ENCODE measurements at regions not wholly inside any gene's neighbourhood (a gene's known extent, or its start where the extent isn't known, plus 50 kb on each side); places are given as distances from the start of the nearest gene placed in this dataset.
"Not testable (repeated sequence)": the region's sequence is repeated elsewhere in the genome, so short reads cannot be mapped to it uniquely, and the experiment has no call there.

GRCh38 chr4:157768419-157768818, 404.4 kb downstream of the GASK1B start:
- DNase-seq = no peak

- no peak for DNase-seq
These were observed 409.3 kb downstream of the GASK1B start for GRCh38 chr4:157763490-157763889.

DNA sequence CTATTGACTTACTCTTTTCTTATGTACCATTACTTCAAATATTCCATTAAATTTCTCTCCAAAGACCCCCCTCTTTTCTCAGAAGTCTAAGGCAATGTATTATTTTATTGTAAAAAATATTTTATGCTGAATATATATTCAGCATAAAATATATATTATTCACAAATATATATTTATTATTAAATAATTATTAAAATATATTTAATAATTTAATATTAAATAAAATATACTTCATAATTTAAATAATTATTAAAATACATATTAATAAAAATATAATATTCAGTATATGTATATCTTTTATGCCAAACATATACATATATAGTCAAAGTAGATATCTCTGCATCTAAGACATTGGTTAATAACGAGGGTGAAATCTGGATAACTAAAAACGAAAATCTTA, 418.4 kb downstream of the GASK1B start:
- DNase-seq = no peak

DNA sequence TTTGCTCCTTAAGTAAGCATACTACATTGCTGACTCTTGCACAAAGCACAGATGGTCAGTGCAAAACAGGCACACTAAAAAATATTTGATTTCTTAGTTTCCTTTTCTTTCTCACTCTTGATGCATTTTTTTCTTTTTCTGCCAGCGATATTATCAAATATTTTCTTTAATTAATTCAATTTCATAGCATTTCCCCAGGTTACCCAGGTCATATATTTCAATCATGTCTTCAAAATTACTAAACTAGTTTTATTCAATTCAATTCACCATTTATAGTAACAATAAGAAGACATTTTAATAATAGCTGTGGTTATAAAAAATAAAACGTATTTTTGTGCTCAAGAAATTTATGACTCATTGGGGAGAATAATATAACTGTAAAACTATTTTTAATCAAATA, 421.2 kb downstream of the GASK1B start:
- DNase-seq = no peak

GRCh38 chr4:157741642-157742041, 431.2 kb downstream of the GASK1B start:
- no peak for DNase-seq

- no peak for DNase-seq
These were observed 433.6 kb downstream of the GASK1B start for GRCh38 chr4:157739242-157739641.

GRCh38 chr4:157728215-157728614, 444.6 kb downstream of the GASK1B start:
- DNase-seq = no peak

GRCh38 chr4:157727163-157727562, 445.7 kb downstream of the GASK1B start:
- no peak for DNase-seq

GRCh38 chr4:157722146-157722545, 450.7 kb downstream of the GASK1B start:
- DNase-seq = no peak

GRCh38 chr4:157713342-157713741, 459.5 kb downstream of the GASK1B start:
- DNase-seq = no peak

DNA sequence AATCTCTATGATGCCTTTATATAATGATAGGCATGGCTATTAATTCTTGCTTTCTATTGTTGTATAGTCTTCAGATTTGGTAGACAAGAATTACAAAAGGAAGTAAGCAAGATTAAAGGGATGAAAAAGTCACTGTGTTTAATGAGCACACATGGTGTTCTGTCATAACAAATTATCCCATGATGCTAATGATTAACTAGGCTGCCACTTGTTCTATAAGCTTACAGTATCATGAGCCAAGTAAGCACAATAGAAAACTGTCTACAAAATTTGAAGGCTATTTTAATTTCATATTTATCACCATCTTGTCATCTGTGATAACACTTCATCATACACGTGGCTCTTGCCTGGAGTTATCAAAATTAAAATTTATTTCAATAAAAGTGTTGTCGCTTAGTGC, 466.7 kb downstream of the GASK1B start:
- DNase-seq = no peak

DNA sequence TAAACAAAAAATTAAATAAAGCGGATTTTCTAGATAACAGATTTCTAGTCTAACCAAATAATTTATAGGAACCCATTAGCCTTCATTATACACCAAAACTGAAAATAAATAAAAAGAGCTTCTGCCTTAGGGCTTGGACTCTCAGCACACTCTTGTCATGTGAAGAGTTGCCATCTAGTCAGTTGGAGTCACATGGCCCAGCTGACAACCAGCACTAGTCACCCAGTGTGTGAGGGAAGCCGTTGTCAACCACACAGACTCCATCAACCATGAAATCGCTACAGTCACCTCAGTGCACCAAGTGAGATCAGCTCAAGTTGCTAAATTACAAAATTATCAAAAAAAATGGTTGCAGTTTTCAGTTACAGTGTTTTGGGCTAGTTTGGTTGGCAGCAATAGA, 470.0 kb downstream of the GASK1B start:
- no peak for DNase-seq

- DNase-seq = no peak
These were observed 471.2 kb downstream of the GASK1B start for GRCh38 chr4:157701695-157701994.

- peak; percentile 44 for DNase-seq
These were observed 471.7 kb downstream of the GASK1B start for GRCh38 chr4:157700898-157701694.

- no peak for DNase-seq
These were observed 468.9 kb downstream of the GRIA2 start for GRCh38 chr4:157689476-157689875.

- DNase-seq = no peak
These were observed 467.4 kb downstream of the GRIA2 start for GRCh38 chr4:157687971-157688370.

DNA sequence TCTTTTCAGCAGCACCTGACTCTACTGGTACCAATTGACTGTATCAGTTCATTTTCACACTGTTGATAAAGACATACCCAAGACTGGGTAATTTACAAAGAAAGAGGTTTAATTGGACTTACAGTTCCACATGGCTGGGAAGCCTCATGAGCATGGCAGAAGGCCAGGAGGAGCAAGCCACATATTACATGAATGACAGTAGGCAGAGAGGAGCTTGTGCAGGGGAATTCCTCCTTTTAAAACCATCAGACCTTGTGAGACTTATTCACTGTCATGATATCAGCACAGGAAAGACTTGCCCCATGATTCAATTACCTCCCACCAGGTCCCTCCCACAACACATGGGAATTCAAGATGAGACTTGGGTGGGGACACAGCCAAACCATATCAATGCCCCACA, 458.8 kb downstream of the GRIA2 start:
- not testable (repeated sequence) for DNase-seq

DNA sequence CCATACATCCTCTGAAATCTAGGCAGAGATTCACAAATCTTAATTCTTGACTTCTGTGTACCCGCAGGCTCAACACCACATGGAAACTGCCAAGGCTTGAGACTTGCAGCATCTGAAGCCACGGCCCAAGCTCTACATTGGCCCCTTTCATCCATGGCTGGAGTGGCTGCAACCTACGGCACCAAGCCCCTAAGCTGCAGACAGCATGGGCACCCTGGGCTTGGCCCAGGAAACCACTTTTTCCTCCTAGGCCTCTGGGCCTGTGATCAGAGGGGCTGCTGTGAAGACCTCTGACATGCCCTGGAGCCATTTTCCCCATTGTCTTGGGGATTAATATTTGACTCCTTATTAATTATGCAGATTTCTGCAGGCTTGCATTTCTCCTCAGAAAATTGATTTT, 457.9 kb downstream of the GRIA2 start:
- DNase-seq = no peak

DNA sequence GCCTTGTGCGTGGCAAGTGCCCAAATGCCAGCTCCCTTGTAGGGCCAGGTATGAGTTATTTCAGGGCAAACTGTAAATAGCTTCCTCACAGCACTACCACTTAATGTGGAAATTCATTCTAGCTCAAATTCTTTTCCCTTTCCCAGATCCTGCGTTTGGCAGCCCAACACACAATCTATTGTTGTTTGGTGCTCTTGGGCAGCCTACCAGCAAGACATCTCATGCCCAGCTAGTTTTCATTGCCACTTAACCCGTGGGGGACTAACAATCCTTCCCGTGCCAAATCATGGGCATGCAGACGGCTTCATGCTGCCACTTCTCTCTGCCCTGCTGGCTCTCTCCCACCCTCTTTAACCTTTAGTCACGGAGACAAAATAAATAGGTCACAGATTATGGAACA, 454.2 kb downstream of the GRIA2 start:
- DNase-seq = no peak

- DNase-seq = no peak
These were observed 447.3 kb downstream of the GRIA2 start for GRCh38 chr4:157667836-157668235.

- DNase-seq = no peak
These were observed 444.2 kb downstream of the GRIA2 start for GRCh38 chr4:157664726-157665125.

- no peak for DNase-seq
These were observed 434.7 kb downstream of the GRIA2 start for GRCh38 chr4:157655096-157655809.

DNA sequence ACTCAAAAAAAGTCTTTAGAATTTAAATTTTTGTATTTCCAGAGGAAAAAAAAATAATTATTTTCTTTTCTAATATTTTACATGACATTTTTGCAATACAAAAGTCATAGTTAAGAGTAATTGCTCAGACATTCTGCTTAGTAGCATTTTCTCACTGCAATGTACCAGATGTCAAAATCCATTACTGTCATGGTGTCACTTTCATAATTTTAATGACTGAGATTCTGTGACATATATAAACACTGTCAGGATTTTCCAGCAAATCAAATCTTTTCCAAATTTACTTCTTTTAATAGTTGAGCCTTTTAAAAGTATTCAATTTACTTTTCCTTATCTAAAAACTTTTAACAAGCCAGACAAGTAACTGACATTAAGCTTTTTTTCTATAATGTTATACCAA, 422.7 kb downstream of the GRIA2 start:
- no peak for DNase-seq

DNA sequence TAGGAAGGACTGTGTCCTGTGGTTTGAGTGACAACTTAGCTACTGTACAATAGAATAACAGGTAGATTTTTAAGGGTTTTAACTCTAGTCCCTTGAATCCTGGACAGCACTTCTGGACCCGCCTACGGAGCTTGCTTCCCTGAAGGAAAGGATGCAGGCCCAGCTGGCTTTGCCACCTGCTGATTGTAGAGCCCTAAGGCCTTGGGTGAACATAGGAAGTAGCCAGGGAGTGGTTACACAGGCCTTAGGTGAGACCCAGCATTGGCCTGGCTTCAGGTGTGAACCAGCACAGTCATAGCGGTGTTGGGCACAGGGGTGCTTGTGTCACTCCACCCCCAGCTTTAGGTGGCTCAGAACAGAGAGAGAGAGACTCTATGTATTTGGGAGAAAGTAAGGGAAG, 413.5 kb downstream of the GRIA2 start:
- DNase-seq = no peak

Measured in hematopoietic multipotent progenitor cell treated with erythropoietin and hydrocortisone succinate and interleukin-3 and kit ligand, for 6 days (in vitro differentiated cells).